GM18519 (cell line): ENCODE measurements at regions not wholly inside any gene's neighbourhood (a gene's known extent, or its start where the extent isn't known, plus 50 kb on each side); places are given as distances from the start of the nearest gene placed in this dataset.

ENCODE experiments used
- ATAC-seq: cut with Tn5 transposase; IDR thresholded peaks from one replicate; pipeline ENCODE4 v1.9.1; 2021; ENCODE audit warnings: mild to moderate bottlenecking, moderate library complexity; ENCODE audit not compliant: unreplicated experiment, low FRiP score

- ATAC-seq: no peak
Observed at GRCh38 chr11:32003335-32003734, 87.5 kb upstream of the RCN1 start.

DNA sequence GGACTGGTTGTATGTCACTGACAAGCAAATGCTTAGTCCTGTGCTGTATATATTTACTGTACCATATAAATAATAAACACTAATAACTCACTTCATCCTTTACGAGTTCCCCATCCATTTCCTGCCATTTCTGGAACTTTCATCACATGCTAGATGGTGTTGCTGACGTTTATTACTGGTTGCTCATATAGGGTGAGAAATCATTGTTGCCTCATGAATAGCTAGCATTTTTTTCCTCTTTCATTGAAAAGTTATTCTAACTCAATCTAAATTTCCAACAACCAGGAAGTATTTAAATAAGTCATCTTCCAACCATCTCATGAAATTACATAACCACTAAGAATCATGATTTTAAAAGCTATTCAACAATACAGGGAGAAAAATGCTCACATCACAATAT, 88.6 kb upstream of the RCN1 start:
- ATAC-seq: no peak

DNA sequence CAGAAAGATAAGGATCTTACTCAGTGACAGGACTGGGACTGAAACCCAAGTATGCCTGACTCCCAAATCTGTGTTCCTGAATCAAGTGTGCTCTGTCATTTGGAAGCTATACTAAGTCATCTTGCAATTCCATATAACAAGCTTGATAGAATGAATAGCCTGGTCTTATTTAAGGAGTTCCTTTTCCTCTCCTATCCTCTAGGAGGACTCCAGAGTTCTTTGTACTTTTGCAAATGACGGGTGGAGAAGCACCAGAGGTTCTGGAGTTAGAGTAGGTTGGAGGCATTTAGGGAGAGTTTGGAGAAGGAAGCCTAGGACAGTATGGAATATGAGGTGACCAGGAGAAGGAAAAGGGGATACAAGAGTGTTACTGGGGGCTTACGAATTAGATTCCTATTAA, 92.9 kb upstream of the RCN1 start:
- ATAC-seq: no peak

DNA sequence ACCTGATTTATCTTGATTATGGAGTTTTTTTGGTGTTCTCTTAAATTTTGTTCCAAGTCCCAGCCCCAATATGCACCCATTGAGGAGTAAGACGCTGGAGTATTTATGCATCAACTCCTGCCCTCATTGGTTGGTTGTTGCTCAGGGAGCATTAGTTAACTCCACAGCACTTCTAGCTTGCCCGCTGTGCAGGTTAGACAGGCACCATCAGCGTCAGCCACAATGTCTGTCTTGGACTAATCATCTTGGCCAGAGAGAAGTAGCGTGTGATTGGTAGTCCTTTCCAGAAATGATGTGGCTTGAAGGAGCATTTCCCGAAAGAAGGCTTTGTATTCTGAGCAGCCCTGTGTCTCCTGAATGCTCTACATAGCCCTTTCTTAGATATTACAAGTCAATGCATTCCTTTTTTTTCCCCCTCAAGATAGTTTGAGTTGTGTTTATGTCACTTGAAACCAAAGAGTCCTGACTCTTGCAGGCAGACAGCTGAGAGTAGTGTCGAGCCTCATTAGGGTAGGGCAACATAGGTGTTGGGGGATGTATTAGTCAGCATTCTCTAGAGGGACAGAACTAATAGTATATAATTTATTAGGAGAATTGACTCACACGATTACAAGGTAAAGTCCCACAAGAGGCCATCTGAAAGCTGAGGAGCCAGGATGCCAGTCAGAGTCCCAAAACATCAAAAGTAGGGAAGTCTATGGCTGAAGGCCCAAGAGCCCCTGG, 94.6 kb upstream of the RCN1 start:
- ATAC-seq: no peak

GRCh38 chr11:31995525-31996094, 95.3 kb upstream of the RCN1 start:
- peak; percentile 88 for ATAC-seq

GRCh38 chr11:31995032-31995431, 95.8 kb upstream of the RCN1 start:
- no peak for ATAC-seq

DNA sequence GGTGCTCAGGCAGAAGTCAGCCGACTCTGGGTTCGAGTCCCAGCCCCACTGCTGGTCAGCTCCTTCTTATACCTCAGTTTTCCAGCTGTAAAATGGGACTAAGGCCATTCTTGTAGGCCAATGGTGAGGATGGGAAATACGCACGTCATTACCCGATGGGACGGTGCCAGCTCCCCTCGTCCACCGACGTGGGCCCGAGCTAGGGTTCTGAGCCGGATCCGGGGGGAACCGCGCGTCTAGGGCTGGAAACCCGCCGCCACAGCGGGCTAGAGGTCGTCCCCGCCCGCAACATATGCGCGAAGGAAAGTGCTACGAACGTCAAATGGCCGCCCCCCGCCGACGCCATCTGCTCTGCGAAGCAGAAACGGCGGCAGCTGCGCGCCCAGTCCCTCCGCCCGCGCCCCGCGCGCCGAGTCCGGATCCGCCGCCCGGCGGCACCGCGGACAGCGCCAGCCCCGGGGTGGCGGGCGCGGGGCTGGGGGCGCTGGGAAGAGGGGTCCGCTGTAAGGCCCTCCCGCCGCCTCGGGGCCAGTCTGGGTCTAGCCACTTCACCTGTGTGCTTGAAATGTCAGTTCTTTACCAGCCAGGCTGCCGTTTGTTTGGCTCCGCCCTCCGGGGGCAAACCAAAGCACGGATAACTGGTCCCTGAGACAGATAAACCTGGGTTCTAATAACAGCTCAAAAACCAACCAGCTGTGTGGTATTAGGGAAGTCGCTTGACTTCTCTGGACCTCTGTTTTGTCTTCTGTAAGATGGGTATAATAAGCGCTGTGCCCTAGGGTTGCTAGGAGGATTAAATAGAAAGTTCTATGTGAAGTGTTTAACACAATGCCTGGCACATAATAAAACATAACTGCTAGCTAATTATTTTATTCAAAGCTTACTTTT, 103.5 kb upstream of the RCN1 start:
- ATAC-seq: no peak

DNA sequence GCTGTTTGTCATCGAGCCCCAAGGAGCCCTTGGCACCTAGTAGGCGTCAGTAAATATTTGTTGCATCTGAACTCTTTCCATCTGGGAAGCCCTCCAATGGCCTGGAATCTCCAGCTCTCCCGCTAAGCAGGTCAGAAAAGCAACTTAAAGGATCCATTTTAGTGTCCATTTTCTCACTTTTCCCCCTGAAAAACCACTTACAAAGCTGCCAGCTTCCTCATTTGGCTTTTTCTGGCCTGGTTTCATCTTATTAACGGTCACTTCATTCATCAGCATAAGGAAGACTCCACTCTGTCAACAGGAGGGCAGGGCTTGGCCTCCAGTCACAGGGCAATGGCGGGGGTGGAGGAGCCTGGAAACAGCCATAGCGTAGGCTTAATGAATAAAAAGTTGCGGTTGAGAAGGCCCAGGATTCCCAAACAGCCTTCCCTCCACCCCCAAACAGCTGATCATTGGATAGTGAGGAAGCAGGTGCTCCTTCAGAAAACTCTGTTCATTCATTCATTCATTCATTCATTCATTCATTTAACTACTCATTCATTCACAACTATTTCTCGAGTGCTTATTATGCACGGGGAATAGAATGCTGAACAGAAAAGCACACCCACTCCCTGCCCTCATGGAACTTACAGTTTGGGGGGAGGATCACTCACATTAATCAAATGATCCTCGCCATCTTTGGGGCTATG, 104.5 kb upstream of the RCN1 start:
- ATAC-seq: no peak

GRCh38 chr11:31981457-31981856, 109.4 kb upstream of the RCN1 start:
- ATAC-seq: no peak

- no peak for ATAC-seq
Observed at GRCh38 chr11:31977343-31977742, 113.5 kb upstream of the RCN1 start.

DNA sequence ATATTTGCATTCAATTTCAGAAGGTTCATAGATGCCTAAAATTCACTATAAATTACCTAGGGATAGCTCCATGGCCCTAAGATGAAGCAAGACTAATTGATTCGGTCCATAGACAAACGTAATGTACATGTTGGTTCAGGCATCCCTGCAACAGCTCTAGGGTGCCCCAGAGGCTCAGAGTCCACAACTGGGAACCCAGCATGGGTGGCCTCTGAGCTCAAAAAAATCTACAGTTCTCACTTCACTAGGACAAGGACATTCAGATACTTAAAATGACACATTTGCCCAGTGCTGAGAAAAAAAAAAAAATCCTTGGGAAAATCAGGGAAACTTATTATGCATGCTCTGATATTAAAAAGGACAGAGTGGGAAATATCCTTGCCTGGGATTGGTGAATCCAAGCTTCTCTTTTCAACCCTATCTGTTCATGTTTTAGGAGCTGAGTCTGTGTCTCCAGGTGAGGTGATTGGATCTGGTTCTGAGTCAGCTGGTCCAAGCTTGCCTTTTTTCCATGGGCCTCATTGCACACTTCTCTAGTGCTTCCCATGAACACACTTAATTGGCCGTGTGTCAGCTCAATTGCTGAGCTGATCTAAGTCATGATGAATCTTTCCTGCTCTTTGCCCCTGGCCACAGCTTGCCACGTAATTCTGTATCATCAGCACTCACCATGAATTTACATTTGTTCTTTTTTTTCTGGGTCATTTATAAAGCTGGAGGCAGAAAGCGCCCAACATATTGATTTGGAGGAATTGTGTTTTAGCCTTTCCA, 116.3 kb upstream of the RCN1 start:
- no peak for ATAC-seq

- no peak for ATAC-seq
Observed at GRCh38 chr11:31973172-31973571, 117.7 kb upstream of the RCN1 start.

- ATAC-seq: no peak
Observed at GRCh38 chr11:31972623-31973022, 118.3 kb upstream of the RCN1 start.

DNA sequence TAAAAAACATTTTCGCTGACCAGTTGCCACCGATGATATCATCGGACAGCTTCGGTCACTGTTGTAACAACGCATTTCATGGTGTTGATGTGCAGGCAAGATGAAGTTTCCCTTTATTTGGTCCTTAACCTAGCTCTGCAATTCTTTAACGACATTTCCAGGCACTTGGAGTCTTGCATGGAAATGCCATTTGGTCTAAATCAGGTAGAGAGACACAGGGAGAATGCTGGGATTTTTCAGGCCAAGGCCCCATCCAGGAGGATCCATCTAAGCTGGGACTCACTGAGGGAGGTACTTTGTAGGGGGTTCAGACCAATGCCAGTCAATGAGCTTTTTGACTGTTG, 121.5 kb upstream of the RCN1 start:
- ATAC-seq: no peak

DNA sequence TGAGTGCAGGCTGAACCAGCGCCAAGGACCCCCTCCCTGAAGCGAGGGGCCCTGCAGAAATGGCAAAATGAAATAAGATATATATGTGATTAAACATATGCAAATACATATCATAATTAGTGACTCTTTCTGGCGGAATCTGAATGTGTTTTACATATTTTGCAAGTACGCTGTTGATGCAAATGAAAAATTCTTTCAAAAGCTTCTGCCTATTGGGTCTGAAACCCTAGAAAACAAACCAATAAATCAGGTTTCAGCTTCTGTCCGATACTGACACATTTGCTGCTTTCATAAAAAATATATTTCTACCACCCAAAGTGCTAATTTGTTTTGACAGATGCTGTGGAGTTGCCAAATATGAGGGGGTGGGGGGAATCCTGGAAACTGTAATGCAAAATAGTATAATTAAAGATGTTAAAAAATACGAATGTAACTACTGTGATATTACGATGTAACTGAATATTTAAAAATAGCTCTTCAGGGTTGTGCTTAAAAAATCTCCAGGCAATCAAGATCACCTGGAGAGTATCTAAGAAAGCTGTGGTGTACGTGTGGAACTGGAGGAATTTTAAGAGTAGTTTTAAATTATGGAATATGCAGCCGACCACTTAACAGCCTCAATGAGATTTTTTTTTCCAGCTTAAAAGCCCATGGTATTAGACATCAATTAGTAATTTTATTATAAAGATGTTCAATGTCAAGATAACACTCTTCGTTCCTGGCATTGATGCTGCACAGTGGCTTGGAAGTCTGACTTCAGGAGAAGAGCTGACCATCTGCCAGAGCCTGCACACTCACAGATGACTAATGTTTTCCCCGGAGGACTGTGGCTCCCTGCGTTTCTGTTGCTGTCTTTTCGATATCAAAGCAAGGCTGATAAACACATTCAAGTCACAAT, 122.2 kb upstream of the RCN1 start:
- no peak for ATAC-seq

DNA sequence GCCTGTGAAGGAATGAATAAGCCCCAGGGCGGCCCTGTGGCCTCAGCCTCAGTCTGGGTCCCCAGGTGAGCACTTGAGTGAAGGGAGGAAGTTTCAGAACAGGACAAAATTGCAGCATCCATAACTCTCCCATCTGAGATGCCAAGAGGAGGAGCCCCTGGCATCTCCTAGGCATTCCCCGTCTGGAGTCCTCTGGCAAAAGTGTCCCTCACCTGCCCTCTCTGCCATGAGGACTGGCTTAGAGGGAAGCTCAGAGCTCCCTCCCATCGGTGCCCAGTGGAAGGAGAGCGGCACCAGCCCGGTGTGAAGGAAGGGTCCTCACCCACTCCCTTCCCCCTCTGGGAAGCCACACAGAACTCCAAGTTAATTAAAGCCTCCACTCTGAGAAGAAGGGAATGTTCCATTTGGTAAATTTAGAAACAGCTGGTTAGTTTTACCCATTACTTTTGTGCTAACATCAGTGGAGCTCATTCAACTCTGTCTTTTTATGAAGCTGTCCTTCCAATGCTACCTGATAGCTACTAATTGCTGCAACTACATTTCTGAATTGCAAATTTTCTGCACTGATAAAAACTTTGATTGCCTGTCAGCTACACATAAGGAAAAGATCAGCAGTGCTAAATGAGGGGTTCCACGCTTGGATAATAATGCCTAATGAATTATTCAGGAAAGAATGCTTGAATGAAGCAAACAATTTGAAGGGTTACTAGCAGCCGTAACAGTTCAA, 123.3 kb upstream of the RCN1 start:
- no peak for ATAC-seq

GRCh38 chr11:31966846-31967245, 124.0 kb upstream of the RCN1 start:
- no peak for ATAC-seq

- ATAC-seq: no peak
Observed at GRCh38 chr11:31964181-31964580, 126.7 kb upstream of the RCN1 start.

DNA sequence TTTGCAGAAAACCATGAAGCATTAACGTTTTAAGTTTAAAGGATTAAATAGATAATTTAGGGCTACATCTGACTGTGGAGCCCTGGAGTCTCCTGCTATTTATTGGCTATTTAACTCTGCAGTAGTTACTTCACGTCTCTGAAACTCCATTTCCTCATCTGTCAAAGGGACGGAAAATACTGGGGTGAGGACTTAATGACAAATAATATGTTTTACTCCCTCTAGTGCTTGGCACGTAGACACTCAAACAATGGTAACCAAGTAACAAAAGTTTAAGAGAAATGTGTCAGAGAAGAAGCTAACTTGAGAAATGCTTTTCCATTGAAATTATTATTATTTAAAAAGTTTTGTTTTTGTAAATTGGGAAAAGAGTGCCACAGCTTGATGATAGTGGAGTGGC, 130.7 kb upstream of the RCN1 start:
- no peak for ATAC-seq
